Right lobe of liver (tissue), 6 donors: ENCODE measurements at regions not wholly inside any gene's neighbourhood (a gene's known extent, or its start where the extent isn't known, plus 50 kb on each side); places are given as distances from the start of the nearest gene placed in this dataset.
"Not testable (repeated sequence)": the region's sequence is repeated elsewhere in the genome, so short reads cannot be mapped to it uniquely, and the experiment has no call there.

Experiments used
- ATAC-seq, 4 donors: fragments of 200-7000 bp; cut with Tn5 transposase; one replicate each; pipeline ENCODE4 v1.9.1; 2020; ENCODE audit warnings: mild to moderate bottlenecking in 4 of 4, moderate library complexity in 4 of 4
- DNase-seq, 3 donors: peaks; one replicate each; pipeline ENCODE4 v3.0.0-alpha.2; 2020
- H3K27ac ChIP-seq, 3 donors: fragments of 200-600 bp; one replicate each; pipeline ENCODE4 v1.8.0; 2022
- H3K27me3 ChIP-seq, 2 donors: fragments of 200-600 bp; one replicate each; pipeline ENCODE4 v1.8.0; 2022
- H3K36me3 ChIP-seq, 4 donors: fragments of 200-600 bp; sonication (generic) in 1 of 4; one replicate each; pipeline versions ENCODE4 v1.5.1 to v1.8.0; 2017 to 2022; ENCODE audit warnings: control low read depth in 1 of 4
- H3K4me1 ChIP-seq, 4 donors: fragments of 200-600 bp; sonication (generic) in 1 of 4; one replicate each; pipeline versions ENCODE4 v1.5.1 to v1.8.0; 2017 to 2022; ENCODE audit warnings: control low read depth in 1 of 4
- H3K4me3 ChIP-seq, 3 donors: fragments of 200-600 bp; one replicate each; pipeline ENCODE4 v1.8.0; 2022
- H3K9me3 ChIP-seq, 4 donors: fragments of 200-600 bp; sonication (generic) in 1 of 4; one replicate each; pipeline versions ENCODE4 v1.5.1 to v1.8.0; 2017 to 2022; ENCODE audit warnings: control low read depth in 1 of 4
- CTCF ChIP-seq, 4 donors: fragments of 200-600 bp in 3 of 4; fragments of 450-650 bp in 1 of 4; IDR thresholded peaks; one replicate each; pipeline versions ENCODE4 v1.5.1 to v1.8.0; 2016 to 2022; ENCODE audit warnings: antibody characterized with exemption in 4 of 4, mild to moderate bottlenecking in 2 of 4
- POLR2A ChIP-seq: fragments of 450-650 bp; IDR thresholded peaks from one replicate; pipeline ENCODE4 v1.6.1; 2017; ENCODE audit warnings: antibody characterized with exemption, mild to moderate bottlenecking
- WGBS: methylation state at CpG from one replicate; pipeline ENCODE4 v1.1.6; 2018; ENCODE audit warnings: low coverage, low lambda C conversion rate; ENCODE audit not compliant: insufficient coverage; ENCODE audit errors: missing lambda C conversion rate; 5-methylcytosine and 5-hydroxymethylcytosine counted together
- intact Hi-C, 2 donors: fragments of 100-400 bp; cut with DNase I; formaldehyde crosslinking; loops; one replicate each; pipeline versions ENCODE4 v1.11.2 to v1.14.1; 2022
- donor health status: DM: no; HTN: yes; CAD: no.
- donor health status: DM: no; HTN: no; CAD: no.
- donor health status: DM: no; HTN: no; CAD: no.
- donor health status: DM: no; HTN: yes; CAD: no.
- donor health status: DM: no; HTN: yes; CAD: no.

- no peaks in the 10 kb centered on the region for H3K36me3 ChIP-seq
- H3K9me3 ChIP-seq: no peaks in the 10 kb centered on the region
- H3K27me3 ChIP-seq: no peaks in the 10 kb centered on the region
- no peak overlapping the region for H3K27ac ChIP-seq
- no peak for TF ChIP-seq CTCF (IDR thresholded peaks at IDR 0.05)
- no peak for TF ChIP-seq POLR2A
- DNase-seq: no peak
- ATAC-seq: no peak
- H3K4me3 ChIP-seq: no peak overlapping the region
- no peaks in the 10 kb centered on the region for H3K4me1 ChIP-seq
- intact Hi-C loops: no loop called here
Measured at GRCh38 chr2:139550873-139551272, 770.7 kb upstream of the NXPH2 start.

- Histone ChIP-seq H3K27me3 (no peaks in the 10 kb centered on the region), H3K36me3 (no peaks in the 10 kb centered on the region), H3K4me3 (no peak overlapping the region), H3K9me3 (no peaks in the 10 kb centered on the region), H3K27ac (no peak overlapping the region), H3K4me1 (no peaks in the 10 kb centered on the region)
- no peak for DNase-seq
- 0% methylated on average over 1 of the region's 1 CpG for WGBS
- intact Hi-C loops: no loop called here
- no peak for TF ChIP-seq POLR2A
- TF ChIP-seq CTCF (IDR thresholded peaks at IDR 0.05): no peak
- no peak for ATAC-seq
Measured at GRCh38 chr2:139550341-139550740, 770.2 kb upstream of the NXPH2 start.

GRCh38 chr2:139544186-139544851, 764.1 kb upstream of the NXPH2 start:
- H3K36me3 ChIP-seq: no peaks in the 10 kb centered on the region
- no peak overlapping the region for H3K27ac ChIP-seq
- no peak for ATAC-seq
- H3K4me1 ChIP-seq: no peaks in the 10 kb centered on the region
- H3K9me3 ChIP-seq: no peaks in the 10 kb centered on the region
- DNase-seq: no peak
- H3K4me3 ChIP-seq: no peak overlapping the region
- intact Hi-C loops: no loop called here
- 54% methylated on average over 3 of the region's 3 CpGs for WGBS
- TF ChIP-seq POLR2A (no peak), CTCF (IDR thresholded peaks at IDR 0.05) (no peak)
- no peaks in the 10 kb centered on the region for H3K27me3 ChIP-seq

- H3K36me3 ChIP-seq, ATAC-seq, intact Hi-C loops, H3K27ac ChIP-seq, H3K4me1 ChIP-seq, H3K9me3 ChIP-seq, H3K27me3 ChIP-seq, DNase-seq, H3K4me3 ChIP-seq: not testable (repeated sequence)
- WGBS: 82% methylated on average over 10 of the region's 21 CpGs
Measured at GRCh38 chr2:139538332-139539020, 758.3 kb upstream of the NXPH2 start.

GRCh38 chr2:139529080-139529479, 748.9 kb upstream of the NXPH2 start:
- Histone ChIP-seq H3K36me3 (no peaks in the 10 kb centered on the region), H3K9me3 (no peaks in the 10 kb centered on the region), H3K27me3 (no peaks in the 10 kb centered on the region), H3K4me3 (no peak overlapping the region), H3K27ac (no peak overlapping the region), H3K4me1 (no peaks in the 10 kb centered on the region)
- WGBS: 33% methylated on average over 3 of the region's 3 CpGs
- intact Hi-C loops: no loop called here
- no peak for DNase-seq
- ATAC-seq: no peak
- TF ChIP-seq CTCF (IDR thresholded peaks at IDR 0.05) (no peak), POLR2A (no peak)
